ENCODE measurements at regions not wholly inside any gene's neighbourhood (a gene's known extent, or its start where the extent isn't known, plus 50 kb on each side); places are given as distances from the start of the nearest gene placed in this dataset.

- no peak overlapping the region for H3K4me3 ChIP-seq (ENCODE audit: low read length)
- 0 out of 2 replicates have a peak, but pooled peaks cover 3% of the 10 kb centered on the region for H3K9me2 ChIP-seq (replicated peaks; ENCODE audit: control insufficient read depth, low read length)
- H3F3A ChIP-seq (ENCODE audit: control insufficient read depth, insufficient read depth), result no peaks in the 10 kb centered on the region
- no peaks in the 10 kb centered on the region for H3K79me2 ChIP-seq (ENCODE audit: control insufficient read depth, low read length)
- no peaks in the 10 kb centered on the region for H3K36me3 ChIP-seq (ENCODE audit: control insufficient read depth, low read length)
- TF ChIP-seq EZH2phosphoT487 (IDR thresholded peaks at IDR 0.05; ENCODE audit: borderline replicate concordance, low read length) (no peak), CTCF (IDR thresholded peaks at IDR 0.05; ENCODE audit: low read depth, low read length, poor library complexity, severe bottlenecking) (no peak)
- H3K9me3 ChIP-seq (ENCODE audit: control insufficient read depth, insufficient read depth, low read length), result no peaks in the 10 kb centered on the region
- no peak overlapping the region for H3K27ac ChIP-seq (ENCODE audit: low read depth, low read length)
- no peaks in the 10 kb centered on the region for H3K27me3 ChIP-seq (ENCODE audit: control insufficient read depth, low read length)
- no peaks in the 10 kb centered on the region for H4K20me1 ChIP-seq (ENCODE audit: control insufficient read depth, insufficient read depth, low read depth, low read length)
- no peak overlapping the region for H3K4me2 ChIP-seq (ENCODE audit: low read length)
- H3K4me1 ChIP-seq (ENCODE audit: control insufficient read depth, low read length), result no peaks in the 10 kb centered on the region
Observed at GRCh38 chr21:27448960-27449359, 482.1 kb upstream of the ADAMTS5 start.

DNA sequence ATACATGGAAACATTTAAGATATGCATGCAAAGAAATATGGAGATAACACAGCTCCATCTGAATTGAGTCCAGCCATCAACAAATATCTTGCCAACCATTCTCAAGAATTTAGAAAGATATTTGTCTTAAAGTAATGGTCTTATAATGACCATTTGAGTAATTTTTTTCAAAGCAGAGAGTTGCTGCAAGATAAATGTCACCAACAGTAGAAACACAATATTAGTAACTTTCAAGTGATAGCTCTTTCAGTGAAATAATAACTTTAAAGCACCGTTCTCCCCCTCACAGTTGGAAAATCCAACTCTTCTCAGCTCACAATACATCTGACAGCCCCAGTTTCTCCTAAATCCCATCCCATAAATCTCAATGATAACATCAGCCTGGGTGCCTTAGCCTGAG lies 481.0 kb upstream of the ADAMTS5 start:
- H4K20me1 ChIP-seq (ENCODE audit: control insufficient read depth, insufficient read depth, low read depth, low read length), result no peaks in the 10 kb centered on the region
- no peaks in the 10 kb centered on the region for H3K79me2 ChIP-seq (ENCODE audit: control insufficient read depth, low read length)
- H3K27me3 ChIP-seq (ENCODE audit: control insufficient read depth, low read length), result no peaks in the 10 kb centered on the region
- no peak overlapping the region for H3K4me2 ChIP-seq (ENCODE audit: low read length)
- H3F3A ChIP-seq (ENCODE audit: control insufficient read depth, insufficient read depth), result no peaks in the 10 kb centered on the region
- H3K4me1 ChIP-seq (ENCODE audit: control insufficient read depth, low read length), result no peaks in the 10 kb centered on the region
- peaks cover 5% of the 10 kb centered on the region; the same call in 1 of the 2 replicates for H3K9me3 ChIP-seq (ENCODE audit: control insufficient read depth, insufficient read depth, low read length)
- TF ChIP-seq EZH2phosphoT487 (IDR thresholded peaks at IDR 0.05; ENCODE audit: borderline replicate concordance, low read length), result no peak
- no peak for TF ChIP-seq CTCF (IDR thresholded peaks at IDR 0.05; ENCODE audit: low read depth, low read length, poor library complexity, severe bottlenecking)
- no peak overlapping the region for H3K4me3 ChIP-seq (ENCODE audit: low read length)
- H3K27ac ChIP-seq (ENCODE audit: low read depth, low read length), result no peak overlapping the region
- no peaks in the 10 kb centered on the region for H3K36me3 ChIP-seq (ENCODE audit: control insufficient read depth, low read length)
- 0 out of 2 replicates have a peak, but pooled peaks cover 3% of the 10 kb centered on the region for H3K9me2 ChIP-seq (replicated peaks; ENCODE audit: control insufficient read depth, low read length)

DNA sequence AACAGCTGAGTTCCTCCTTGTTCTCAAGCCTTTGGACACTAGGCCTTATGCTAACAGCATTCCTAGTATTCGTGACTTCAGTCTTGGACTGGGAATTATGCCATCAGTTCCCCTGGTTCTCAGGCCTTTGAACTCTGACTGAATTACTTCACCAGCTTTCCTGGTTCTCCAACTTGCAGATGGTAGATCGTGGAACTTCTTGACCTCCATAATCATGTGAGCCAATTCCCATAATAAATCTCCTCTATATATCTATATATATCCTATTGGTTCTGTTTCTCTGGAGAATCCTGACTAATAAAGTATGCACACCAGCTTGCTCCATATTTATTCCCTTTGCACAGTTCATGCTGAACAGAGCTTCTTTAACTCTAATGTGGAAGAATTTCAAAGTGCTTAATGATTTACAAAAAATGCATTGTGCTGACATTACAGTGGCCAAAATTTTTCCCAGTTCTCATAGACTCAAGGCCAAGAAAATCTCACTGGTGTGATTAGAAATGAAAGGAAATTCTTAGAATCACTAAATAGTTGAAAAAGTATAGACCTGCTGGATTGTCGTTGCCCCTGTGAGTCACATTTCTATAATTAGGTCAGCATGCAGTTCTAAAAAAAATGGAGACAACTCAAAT lies 462.9 kb upstream of the ADAMTS5 start:
- H3K9me2 ChIP-seq (replicated peaks; ENCODE audit: control insufficient read depth, low read length), result no peaks in the 10 kb centered on the region
- H3K27me3 ChIP-seq (ENCODE audit: control insufficient read depth, low read length), result no peaks in the 10 kb centered on the region
- TF ChIP-seq CTCF (IDR thresholded peaks at IDR 0.05; ENCODE audit: low read depth, low read length, poor library complexity, severe bottlenecking) (no peak), EZH2phosphoT487 (IDR thresholded peaks at IDR 0.05; ENCODE audit: borderline replicate concordance, low read length) (no peak)
- no peaks in the 10 kb centered on the region for H4K20me1 ChIP-seq (ENCODE audit: control insufficient read depth, insufficient read depth, low read depth, low read length)
- no peaks in the 10 kb centered on the region for H3F3A ChIP-seq (ENCODE audit: control insufficient read depth, insufficient read depth)
- H3K79me2 ChIP-seq (ENCODE audit: control insufficient read depth, low read length), result no peaks in the 10 kb centered on the region
- no peak overlapping the region for H3K4me2 ChIP-seq (ENCODE audit: low read length)
- no peaks in the 10 kb centered on the region for H3K36me3 ChIP-seq (ENCODE audit: control insufficient read depth, low read length)
- H3K4me1 ChIP-seq (ENCODE audit: control insufficient read depth, low read length), result no peaks in the 10 kb centered on the region
- no peaks in the 10 kb centered on the region for H3K9me3 ChIP-seq (ENCODE audit: control insufficient read depth, insufficient read depth, low read length)
- no peak overlapping the region for H3K4me3 ChIP-seq (ENCODE audit: low read length)
- H3K27ac ChIP-seq (ENCODE audit: low read depth, low read length), result no peak overlapping the region
